ENCODE measurements at regions not wholly inside any gene's neighbourhood (a gene's known extent, or its start where the extent isn't known, plus 50 kb on each side); places are given as distances from the start of the nearest gene placed in this dataset.

DNA sequence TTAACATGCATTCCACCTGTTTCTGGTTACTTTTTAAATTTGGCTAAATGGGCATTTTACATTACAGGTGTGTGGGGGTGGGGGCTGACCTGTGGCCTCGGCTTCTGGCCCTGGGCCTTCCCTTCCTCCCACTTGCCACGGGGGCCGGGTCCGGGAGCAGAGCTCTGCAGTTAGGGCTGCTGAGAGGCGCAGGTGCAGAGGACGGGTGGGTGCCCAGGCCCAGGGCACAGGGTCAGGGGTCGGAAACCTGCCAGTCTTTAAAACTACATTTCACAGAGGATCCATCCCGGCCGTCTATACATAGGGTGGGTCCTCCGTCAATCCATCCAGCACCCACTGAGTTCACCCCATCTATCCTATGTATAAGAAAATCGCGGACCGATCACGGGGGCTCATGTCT, 106.5 kb upstream of the INSIG1 start:
- H3K9me3 Mint-ChIP-seq, result peaks cover 3% of the 10 kb centered on the region
- no peak overlapping the region for H3K4me3 Mint-ChIP-seq

DNA sequence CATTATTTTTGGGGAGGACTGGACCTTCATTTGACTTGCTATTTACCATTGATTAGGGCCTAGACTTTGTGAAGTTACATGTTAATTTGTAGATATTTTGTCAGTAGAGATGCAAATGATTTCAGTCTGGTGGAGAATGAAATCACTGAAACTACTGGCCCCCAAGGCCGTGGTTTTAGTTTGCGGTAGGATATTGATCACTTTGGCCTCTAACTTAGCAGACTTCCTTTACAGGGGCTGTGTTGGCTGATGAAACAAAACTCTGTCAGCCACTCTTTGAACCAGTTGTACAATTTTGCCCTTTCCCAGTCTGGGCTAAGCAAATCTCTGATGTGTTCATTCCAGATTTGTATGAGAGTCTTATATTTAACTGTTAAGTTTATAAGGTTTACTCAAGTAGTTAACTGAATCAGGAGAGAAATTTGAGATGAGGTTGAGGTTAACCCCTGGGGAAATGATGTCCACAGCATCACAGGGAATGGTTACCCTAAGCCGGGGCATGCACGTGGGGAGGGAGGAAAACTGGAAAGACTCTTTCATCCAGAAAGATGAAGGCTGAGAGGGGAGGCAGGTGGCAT, 105.7 kb upstream of the INSIG1 start:
- peaks cover 28% of the 10 kb centered on the region for H3K4me1 Mint-ChIP-seq
- H3K27me3 Mint-ChIP-seq, result no peaks in the 10 kb centered on the region
- H3K9me3 Mint-ChIP-seq, result peaks cover 7% of the 10 kb centered on the region
- no peak overlapping the region for H3K4me3 Mint-ChIP-seq
- H3K36me3 Mint-ChIP-seq, result peaks cover 2% of the 10 kb centered on the region
- H3K27ac Mint-ChIP-seq, result no peak overlapping the region

More for the DNA sequence above, 106.5 kb upstream of the INSIG1 start:
- H3K27me3 Mint-ChIP-seq, result no peaks in the 10 kb centered on the region
- H3K27ac Mint-ChIP-seq, result no peak overlapping the region
- H3K4me1 Mint-ChIP-seq, result peaks cover 28% of the 10 kb centered on the region
- peaks cover 2% of the 10 kb centered on the region for H3K36me3 Mint-ChIP-seq

DNA sequence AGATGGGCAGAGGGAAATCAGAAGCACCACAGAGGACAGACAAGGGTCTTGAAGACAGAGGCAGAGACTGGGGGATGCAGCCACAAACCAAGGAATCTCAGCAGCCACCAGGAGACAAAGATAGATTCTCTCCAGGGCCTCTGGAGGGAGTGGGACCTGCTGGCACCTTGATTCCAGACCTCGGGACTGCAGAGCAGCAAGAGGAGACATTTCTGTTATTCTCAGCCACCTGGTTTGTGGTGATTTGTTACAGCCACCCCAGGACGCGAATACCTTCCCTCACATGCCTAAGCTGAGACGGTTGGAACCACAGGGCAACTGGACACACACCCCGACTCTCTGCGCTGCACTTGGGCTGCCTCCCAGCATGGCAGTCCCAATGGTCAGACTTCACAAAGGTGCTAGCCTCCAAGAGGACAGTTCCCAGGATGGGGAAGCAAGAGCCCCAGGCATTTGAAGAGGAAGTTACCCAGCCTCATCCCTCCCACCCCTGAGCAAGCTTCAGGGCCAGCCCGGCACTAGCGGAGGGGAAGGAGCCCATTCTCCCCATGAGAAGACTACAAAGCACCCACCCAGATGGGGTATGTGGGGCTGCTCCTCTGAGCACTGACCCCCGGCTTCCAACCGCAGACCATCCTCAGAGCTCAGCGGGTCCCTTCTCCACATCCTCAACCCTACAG, 104.6 kb upstream of the INSIG1 start:
- peak overlapping the region; percentile 55 for H3K27ac Mint-ChIP-seq
- peaks cover 37% of the 10 kb centered on the region for H3K4me1 Mint-ChIP-seq
- H3K9me3 Mint-ChIP-seq, result peaks cover 7% of the 10 kb centered on the region
- no peak overlapping the region for H3K4me3 Mint-ChIP-seq
- no peaks in the 10 kb centered on the region for H3K27me3 Mint-ChIP-seq
- H3K36me3 Mint-ChIP-seq, result peaks cover 2% of the 10 kb centered on the region

DNA sequence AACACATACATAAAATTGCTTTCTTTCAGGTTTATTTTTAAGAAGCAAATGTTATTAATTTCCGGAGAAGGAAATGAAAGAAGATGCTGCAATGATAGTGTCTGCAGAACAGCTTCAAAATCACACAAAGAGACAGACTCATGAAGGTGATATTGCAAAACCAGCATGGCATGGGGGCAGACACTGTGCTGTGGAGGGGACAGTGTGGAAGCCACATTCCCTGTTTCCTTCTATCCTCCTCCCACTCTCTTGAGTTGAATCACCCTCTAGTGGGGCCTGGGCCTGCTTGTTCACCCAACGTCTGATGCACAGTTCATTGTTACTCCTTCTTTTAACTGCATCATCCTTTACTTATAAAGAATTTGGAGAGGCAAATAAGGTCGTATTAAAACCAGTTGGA, 104.0 kb upstream of the INSIG1 start:
- H3K36me3 Mint-ChIP-seq, result peaks cover 2% of the 10 kb centered on the region
- no peak overlapping the region for H3K27ac Mint-ChIP-seq
- H3K27me3 Mint-ChIP-seq, result no peaks in the 10 kb centered on the region
- H3K4me3 Mint-ChIP-seq, result no peak overlapping the region
- H3K4me1 Mint-ChIP-seq, result peaks cover 37% of the 10 kb centered on the region
- H3K9me3 Mint-ChIP-seq, result peaks cover 7% of the 10 kb centered on the region

DNA sequence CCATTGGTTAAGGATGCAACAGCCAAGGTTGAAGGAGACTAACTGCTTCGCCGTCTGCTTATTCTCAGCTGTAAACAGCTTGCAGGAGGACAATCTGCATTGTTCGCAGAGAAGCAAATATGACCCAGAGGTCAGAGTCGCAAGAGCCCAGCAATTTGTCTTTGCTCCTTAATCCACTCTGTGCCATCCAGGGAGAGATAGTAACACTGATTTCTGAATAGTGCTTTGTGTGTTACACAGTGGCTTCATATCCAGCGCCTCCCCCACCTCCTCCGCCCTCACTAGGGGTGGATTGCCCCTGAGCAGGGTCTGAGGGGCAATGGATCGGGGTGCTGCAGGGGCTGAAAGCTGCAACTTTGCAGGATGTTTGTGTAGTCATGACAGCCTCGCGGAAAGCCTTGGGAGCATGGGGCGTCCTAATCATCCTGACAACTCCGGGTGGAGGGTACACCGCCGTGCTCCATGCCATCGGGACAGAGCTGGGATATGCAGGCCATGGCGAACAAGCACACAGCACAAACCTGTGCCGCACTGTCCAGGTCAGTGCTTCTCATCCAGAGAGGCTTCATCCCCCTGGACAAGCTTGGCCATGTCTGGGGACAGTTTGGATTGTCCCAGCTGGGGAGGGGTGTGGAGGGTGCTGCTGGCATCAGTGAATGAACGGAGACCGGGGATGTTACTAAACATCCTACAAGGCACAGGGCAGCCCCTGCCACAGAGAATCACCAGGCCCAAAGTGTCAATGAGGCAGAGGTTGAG, 103.1 kb upstream of the INSIG1 start:
- H3K36me3 Mint-ChIP-seq, result peaks cover 4% of the 10 kb centered on the region
- peaks cover 42% of the 10 kb centered on the region for H3K4me1 Mint-ChIP-seq
- H3K27me3 Mint-ChIP-seq, result no peaks in the 10 kb centered on the region
- H3K4me3 Mint-ChIP-seq, result no peak overlapping the region
- H3K27ac Mint-ChIP-seq, result no peak overlapping the region
- peaks cover 7% of the 10 kb centered on the region for H3K9me3 Mint-ChIP-seq

DNA sequence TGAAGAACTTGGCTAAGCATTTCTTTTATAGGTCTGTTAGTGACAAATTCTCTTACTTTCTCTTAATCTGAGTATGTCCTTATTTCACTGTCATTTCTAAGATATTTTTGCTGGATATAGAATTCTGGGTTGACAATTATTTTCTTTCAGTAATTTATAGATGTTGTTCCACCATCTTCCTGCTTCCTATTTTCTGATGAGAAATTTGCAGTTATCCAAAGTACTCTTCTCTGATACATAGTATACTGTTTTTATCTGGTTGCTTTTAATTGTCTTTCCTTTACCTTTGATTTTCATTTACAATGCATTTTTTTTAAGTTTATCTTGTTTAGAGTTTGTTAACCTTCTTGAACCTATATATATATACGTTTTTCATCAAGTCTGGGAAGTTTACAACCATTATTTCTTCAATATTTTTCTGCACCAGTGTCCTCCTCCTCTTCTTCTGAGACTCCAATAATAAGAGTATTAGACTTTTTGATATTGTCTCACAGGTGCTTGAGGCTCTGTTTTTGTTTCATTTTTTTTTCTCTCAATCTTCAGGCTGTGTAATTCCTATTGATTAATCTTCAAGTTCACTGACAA, 101.6 kb upstream of the INSIG1 start:
- Mint-ChIP-seq H3K36me3 (peaks cover 4% of the 10 kb centered on the region), H3K9me3 (peaks cover 7% of the 10 kb centered on the region), H3K4me1 (peaks cover 41% of the 10 kb centered on the region), H3K27ac (peak overlapping the region; percentile 66), H3K27me3 (no peaks in the 10 kb centered on the region), H3K4me3 (no peak overlapping the region)

DNA sequence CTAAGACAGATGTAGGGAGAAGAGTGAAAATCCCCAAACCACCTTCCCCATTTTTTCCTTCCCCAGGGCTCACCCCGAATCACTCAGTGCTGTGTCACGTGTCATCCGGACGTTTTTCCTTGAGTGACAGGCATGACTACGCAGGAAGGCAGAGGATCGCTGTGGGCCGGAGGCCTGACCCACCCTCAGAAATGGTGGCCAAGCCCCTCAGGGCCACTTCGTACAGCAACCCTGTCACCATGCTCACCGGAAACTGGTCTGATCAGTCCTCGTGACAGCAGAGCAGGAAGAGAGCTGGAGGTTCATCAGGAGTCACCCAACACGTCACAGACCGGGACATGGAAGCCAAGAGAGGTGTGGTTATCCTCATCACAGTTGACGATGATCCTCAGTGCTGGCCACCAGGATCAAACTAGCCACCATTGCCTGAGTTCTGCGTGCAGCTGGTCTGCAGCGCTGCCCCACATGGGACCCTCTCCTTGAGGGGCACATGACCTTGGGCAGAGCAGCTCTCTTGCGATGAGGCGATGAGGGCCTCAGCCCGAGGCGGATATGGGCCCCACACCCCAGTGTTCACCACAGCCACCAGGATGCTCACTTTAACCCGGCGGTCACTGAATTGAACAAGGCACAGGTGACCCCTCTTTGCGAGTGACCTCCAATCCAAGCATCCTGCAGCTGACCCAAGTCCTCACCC, 99.3 kb upstream of the INSIG1 start:
- Mint-ChIP-seq H3K27me3 (no peaks in the 10 kb centered on the region), H3K9me3 (peaks cover 7% of the 10 kb centered on the region), H3K36me3 (peaks cover 4% of the 10 kb centered on the region), H3K4me3 (peak overlapping the region; percentile 26), H3K4me1 (peaks cover 30% of the 10 kb centered on the region), H3K27ac (peak overlapping the region; percentile 93)

DNA sequence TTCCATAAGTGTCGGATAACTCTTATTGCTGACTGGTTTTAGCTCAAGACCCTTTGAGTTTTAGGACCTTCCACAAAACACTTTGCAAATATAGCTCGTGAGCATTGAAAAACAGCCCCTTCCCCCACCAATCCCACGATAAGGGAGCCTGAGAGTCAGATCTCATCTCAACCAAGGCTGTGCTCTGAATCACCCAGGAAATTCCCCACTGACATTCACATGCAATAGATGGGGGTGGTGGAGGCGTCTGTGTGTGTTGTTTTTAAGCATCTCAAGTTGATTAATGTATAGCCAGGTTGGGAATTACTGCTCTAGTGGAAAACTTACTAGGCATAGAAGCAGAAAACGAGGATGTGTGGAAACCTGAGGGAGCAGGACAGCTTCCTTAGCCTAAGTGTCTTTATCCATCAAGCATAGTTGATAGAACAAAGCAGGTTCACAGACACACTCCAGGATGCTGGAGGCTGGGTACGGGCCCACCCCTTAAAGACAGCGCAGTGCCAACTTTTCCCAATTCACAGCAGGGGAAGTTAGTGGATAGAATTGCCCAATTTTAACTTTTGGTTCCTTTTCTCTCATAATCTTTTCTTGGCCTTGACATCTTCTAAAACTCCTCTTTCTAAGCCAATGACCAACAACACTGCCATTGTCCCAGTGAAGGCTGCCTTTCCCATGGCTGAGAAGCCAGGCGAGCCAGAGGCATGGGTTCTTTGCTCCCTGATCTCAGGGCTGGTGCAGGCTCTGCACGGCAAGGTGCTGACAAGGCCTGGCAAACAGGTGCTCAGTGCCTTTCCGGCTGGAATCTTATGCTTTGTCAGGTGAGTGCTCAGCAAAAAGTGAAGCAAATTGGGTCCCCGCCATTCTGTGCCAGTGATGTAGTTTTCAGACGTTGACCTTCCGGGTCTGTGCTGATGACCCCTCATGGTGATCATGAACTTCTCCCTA, 98.5 kb upstream of the INSIG1 start:
- H3K27me3 Mint-ChIP-seq, result no peaks in the 10 kb centered on the region
- H3K4me3 Mint-ChIP-seq, result peak overlapping the region; percentile 57
- peaks cover 4% of the 10 kb centered on the region for H3K36me3 Mint-ChIP-seq
- peak overlapping the region; percentile 93 for H3K27ac Mint-ChIP-seq
- peaks cover 7% of the 10 kb centered on the region for H3K9me3 Mint-ChIP-seq
- peaks cover 30% of the 10 kb centered on the region for H3K4me1 Mint-ChIP-seq

DNA sequence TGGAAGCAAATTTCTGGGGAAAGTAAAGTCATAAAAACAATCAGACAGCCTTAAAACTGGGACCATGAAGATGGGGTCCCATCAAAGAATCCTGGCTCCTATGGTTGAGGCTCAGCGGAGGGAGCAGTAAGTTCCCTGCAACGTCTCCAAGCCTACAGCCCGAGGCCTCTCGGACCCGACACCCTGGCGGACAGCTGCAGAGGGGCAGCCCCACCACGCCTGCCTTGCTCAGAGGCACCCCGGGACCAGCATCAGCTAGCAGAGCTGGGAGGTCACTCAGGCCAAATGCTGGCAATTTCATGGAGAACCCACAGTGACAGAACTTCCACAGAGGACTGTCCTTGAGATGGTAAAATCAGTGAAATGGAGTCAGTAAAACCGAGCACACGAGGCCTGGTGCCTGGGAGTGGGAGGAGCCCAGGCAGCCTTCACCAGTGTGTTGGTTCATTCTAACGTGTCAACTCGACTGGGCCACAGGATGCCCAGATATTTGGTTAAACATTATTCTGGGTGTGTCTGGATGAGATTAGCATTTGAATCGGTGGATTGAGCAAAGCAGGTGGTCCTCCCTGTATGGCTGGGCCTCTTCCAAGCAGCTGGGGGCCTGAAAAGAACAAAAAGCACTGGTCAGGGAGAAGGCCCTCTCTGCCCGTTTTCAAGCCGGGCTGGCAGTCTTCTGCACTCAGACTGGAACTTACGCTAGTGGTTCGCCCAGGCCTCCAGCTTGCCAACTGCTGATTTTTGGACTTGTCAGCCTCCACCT, 96.2 kb upstream of the INSIG1 start:
- Mint-ChIP-seq H3K4me3 (no peak overlapping the region), H3K4me1 (peaks cover 51% of the 10 kb centered on the region), H3K36me3 (peaks cover 7% of the 10 kb centered on the region), H3K9me3 (peaks cover 5% of the 10 kb centered on the region), H3K27me3 (no peaks in the 10 kb centered on the region), H3K27ac (peak overlapping the region; percentile 73)

DNA sequence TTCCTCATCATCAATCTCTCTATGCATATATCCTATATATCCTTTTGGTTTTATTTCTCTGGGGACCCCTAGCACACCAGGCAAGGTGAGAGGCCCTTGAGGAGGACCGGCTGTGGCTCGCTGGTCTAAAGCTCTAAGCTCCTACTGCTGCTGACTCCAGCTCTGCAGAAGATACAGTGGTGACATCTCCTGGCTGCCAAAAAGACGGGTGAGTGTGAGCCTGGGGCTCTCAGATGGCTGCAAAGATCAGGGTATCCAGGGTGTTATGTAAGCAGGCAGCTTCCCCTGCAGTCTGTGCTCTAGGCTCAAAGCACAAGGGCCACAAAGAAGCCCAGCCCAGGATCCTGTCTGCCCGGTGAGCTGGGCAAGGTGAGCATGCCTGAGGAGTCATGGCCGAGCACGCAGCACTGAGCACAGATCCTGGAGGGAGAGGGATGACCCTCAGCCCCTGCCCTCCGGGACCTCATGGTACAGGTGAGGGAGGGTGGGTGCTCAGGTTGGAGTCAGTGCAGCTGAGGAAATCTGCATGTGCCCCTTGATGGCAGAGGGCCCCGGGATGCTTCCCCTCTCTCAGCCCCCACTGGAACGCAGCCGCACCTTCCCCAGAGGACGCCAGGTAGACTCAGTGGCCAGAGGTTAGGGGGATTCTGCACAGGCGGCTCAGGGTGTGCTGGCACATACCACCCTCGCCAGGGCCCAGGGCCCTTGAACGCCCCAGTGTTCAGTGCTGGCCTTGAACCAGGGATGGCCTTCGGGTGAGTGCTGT, 95.4 kb upstream of the INSIG1 start:
- no peak overlapping the region for H3K4me3 Mint-ChIP-seq
- peak overlapping the region; percentile 13 for H3K27ac Mint-ChIP-seq
- no peaks in the 10 kb centered on the region for H3K27me3 Mint-ChIP-seq
- peaks cover 55% of the 10 kb centered on the region for H3K4me1 Mint-ChIP-seq
- peaks cover 7% of the 10 kb centered on the region for H3K36me3 Mint-ChIP-seq
- peaks cover 5% of the 10 kb centered on the region for H3K9me3 Mint-ChIP-seq

DNA sequence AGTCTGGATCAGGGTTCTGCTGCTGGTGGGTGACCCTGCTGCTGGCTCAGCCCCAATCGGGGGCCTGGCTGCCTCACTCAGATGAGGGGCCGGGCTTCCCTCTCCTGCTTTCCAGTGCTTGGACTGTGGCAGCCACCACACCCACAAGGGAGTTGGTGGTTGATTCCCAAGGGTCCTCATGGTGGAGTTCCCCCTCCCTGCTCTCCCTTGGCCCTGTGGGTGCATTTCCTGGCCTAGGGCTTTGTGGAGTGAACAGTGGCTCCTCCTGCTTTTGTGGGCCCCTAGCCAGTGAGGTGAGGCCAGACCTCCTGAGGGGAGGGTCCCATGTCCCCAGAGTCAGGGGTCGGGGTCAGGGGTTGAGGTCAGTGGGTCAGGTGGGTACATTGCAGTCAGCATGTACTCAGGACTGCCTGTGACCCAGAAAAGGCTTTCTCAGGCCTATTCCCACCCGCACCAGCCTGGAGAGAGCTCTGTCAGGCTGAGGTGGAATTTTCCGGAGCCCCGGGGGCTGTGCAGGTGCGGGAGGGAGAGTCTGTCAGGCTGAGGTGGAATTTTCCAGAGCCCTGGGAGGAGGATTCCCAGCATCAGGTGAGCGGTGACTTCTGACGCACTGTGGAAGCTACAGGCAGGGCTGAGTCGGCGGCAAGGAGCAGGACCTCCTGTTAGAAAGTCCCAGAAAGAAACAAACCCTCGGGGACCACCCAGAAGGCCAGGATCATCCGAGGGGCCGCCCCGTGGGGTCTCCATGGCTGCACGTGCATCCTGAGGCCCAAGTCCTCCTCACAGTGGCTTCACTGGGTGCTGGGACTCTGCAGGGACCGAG, 94.4 kb upstream of the INSIG1 start:
- peaks cover 56% of the 10 kb centered on the region for H3K4me1 Mint-ChIP-seq
- no peak overlapping the region for H3K4me3 Mint-ChIP-seq
- peak overlapping the region; percentile 9 for H3K27ac Mint-ChIP-seq
- peaks cover 7% of the 10 kb centered on the region for H3K36me3 Mint-ChIP-seq
- H3K9me3 Mint-ChIP-seq, result peaks cover 5% of the 10 kb centered on the region
- no peaks in the 10 kb centered on the region for H3K27me3 Mint-ChIP-seq

DNA sequence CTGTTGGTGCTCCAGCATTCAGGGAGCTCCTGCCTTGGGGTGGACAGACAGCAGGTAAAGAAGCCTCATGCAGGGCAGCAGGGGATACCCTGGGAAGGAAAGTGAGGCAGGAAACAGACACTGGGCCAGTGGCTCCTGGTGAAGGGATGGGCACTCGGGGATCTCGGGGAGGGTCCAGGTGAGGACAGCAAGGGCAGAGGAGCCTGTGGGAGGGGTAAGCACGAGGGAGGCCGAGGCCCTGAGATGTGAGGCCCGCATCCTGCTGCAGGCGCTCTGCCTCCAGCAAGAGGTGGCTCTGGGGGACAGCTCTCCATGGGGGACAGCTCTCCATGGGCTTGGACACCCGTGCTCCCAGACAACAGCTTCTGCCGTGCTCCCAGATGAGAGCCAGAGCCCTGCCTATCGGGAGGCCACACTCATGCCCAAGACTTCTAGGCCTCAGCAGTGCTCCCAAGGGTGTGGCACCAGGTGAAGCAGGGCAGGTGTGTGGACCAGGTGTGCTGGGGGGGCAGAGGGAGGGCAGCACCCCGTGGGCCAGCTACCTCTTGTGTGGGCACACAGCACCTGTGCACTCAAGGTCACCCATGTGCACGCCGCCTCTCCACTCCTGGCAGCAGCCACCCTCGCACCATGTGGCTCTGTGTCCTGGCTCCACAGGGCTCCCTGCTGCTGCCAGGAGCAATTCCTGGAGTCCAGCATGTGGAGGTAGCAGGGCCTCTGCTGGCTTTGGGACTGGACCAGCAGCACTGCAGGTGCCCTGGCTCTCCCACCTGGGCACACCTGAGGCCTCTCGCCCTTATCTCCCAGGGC, 93.6 kb upstream of the INSIG1 start:
- Mint-ChIP-seq H3K4me1 (peaks cover 53% of the 10 kb centered on the region), H3K27me3 (no peaks in the 10 kb centered on the region), H3K27ac (peak overlapping the region; percentile 99), H3K4me3 (no peak overlapping the region), H3K9me3 (peaks cover 5% of the 10 kb centered on the region), H3K36me3 (peaks cover 5% of the 10 kb centered on the region)

All from activated naive CD4-positive, alpha-beta T cell treated with anti-CD3 and anti-CD28 coated beads, Interleukin-2, amount 50 U/mL, for 24 hours (primary cell).